ENCODE measurements at regions not wholly inside any gene's neighbourhood (a gene's known extent, or its start where the extent isn't known, plus 50 kb on each side); places are given as distances from the start of the nearest gene placed in this dataset.

GRCh38 chr5:119945691-119946090 lies 316.3 kb downstream of the FAM170A start:
- Histone ChIP-seq H3K9me1 (ENCODE audit: insufficient read depth, low read length) (no peaks in the 10 kb centered on the region), H3K4me1 (ENCODE audit: control insufficient read depth, insufficient read depth, low read length) (no peaks in the 10 kb centered on the region), H3K56ac (ENCODE audit: extremely low read depth, insufficient read depth, low read length) (no peak overlapping the region), H2AK5ac (ENCODE audit: low read depth, low read length) (no peak overlapping the region), H2BK5ac (ENCODE audit: low read depth, low read length, poor library complexity, severe bottlenecking) (no peak overlapping the region), H2BK20ac (ENCODE audit: low read depth, low read length) (no peak overlapping the region), H2BK15ac (ENCODE audit: low read depth, low read length) (no peak overlapping the region), H4K20me1 (ENCODE audit: insufficient read depth, low read length) (no peaks in the 10 kb centered on the region), H4K5ac (ENCODE audit: low read depth, low read length) (no peak overlapping the region), H2AK9ac (replicated peaks; ENCODE audit: low read depth, low read length, poor library complexity) (no peak overlapping the region), H3K4ac (ENCODE audit: low read depth, low read length) (no peak overlapping the region), H3K9me3 (ENCODE audit: control insufficient read depth, insufficient read depth, low read length) (no peaks in the 10 kb centered on the region), H4K8ac (ENCODE audit: low read depth in 2 of 2, low read length in 2 of 2) (no peak overlapping the region), H3K9ac (ENCODE audit: low read depth, low read length) (no peak overlapping the region), H3K4me3 (ENCODE audit: insufficient read depth, low read depth, low read length) (no peak overlapping the region), H3K27ac (ENCODE audit: insufficient read depth, low read length) (no peak overlapping the region), H3K18ac (ENCODE audit: low read depth, low read length) (no peak overlapping the region), H3K4me2 (ENCODE audit: low read depth, low read length) (no peak overlapping the region), H3K27me3 (ENCODE audit: control insufficient read depth, insufficient read depth, low read length) (no peaks in the 10 kb centered on the region), H3K36me3 (ENCODE audit: control insufficient read depth, insufficient read depth, low read length) (no peaks in the 10 kb centered on the region), H2BK120ac (ENCODE audit: low read depth, low read length) (no peak overlapping the region), H3K23ac (ENCODE audit: low read depth, low read length) (no peak overlapping the region), H3K79me1 (ENCODE audit: low read depth in 1 of 2, low read length in 2 of 2) (no peaks in the 10 kb centered on the region), H3K14ac (replicated peaks; ENCODE audit: low read depth, low read length) (no peak overlapping the region), H4K91ac (ENCODE audit: insufficient read depth, low read depth, low read length) (no peak overlapping the region), H2AFZ (replicated peaks; ENCODE audit: low read length, poor library complexity) (no peak overlapping the region)
- POLR2A ChIA-PET (ENCODE audit: unreplicated experiment) = no interaction called here
- intact Hi-C loops (cut with micrococcal nuclease) (loop anchor here (10.0 kb wide), 1 partner anchor 739 kb away; no protein-coding TSS in a partner anchor), in situ Hi-C loops (cut with MboI; ENCODE audit: low sequenced_read_pairs) (loop anchor here (25.0 kb wide), 1 partner anchor 1992 kb away; no protein-coding TSS in a partner anchor), dilution Hi-C loops (cut with HindIII; ENCODE audit: low sequenced_read_pairs, unreplicated experiment) (no loop called here)
- CTCF ChIA-PET = no interaction called here
- BruUV-seq (replicated peaks) = no TSS peak
- DNase-seq (no peak), ATAC-seq (ENCODE audit: low read depth) (no peak)
- TF ChIP-seq FOS (IDR thresholded peaks at IDR 0.05; ENCODE audit: low read depth, low read length) (no peak), SMC3 (IDR thresholded peaks at IDR 0.05; ENCODE audit: low read depth, low read length) (no peak), POLR2A (IDR thresholded peaks at IDR 0.05; ENCODE audit: low read depth, low read length) (no peak), CTCF (conservative IDR thresholded peaks at IDR 0.05; ENCODE audit: low read depth, low read length) (no peak), RAD21 (IDR thresholded peaks at IDR 0.05; ENCODE audit: low read length) (no peak), MAZ (IDR thresholded peaks at IDR 0.05; ENCODE audit: borderline replicate concordance, low read depth, low read length) (no peak), BHLHE40 (IDR thresholded peaks at IDR 0.05; ENCODE audit: low read depth, low read length) (no peak), USF2 (IDR thresholded peaks at IDR 0.05; ENCODE audit: low read depth, low read length) (no peak), CEBPB (IDR thresholded peaks at IDR 0.05; ENCODE audit: low read depth, low read length) (no peak), MXI1 (IDR thresholded peaks at IDR 0.05; ENCODE audit: borderline replicate concordance, low read depth, low read length) (no peak), CHD1 (IDR thresholded peaks at IDR 0.05; ENCODE audit: low read depth, low read length) (no peak), RFX5 (IDR thresholded peaks at IDR 0.05; ENCODE audit: low read depth, low read length) (no peak), RCOR1 (IDR thresholded peaks at IDR 0.05; ENCODE audit: insufficient replicate concordance, low read length) (no peak), NFE2L2 (IDR thresholded peaks at IDR 0.05; ENCODE audit: low read depth, low read length) (no peak), MAFK (IDR thresholded peaks at IDR 0.05; ENCODE audit: low read depth, low read length) (no peak), ELK1 (IDR thresholded peaks at IDR 0.05; ENCODE audit: borderline replicate concordance, low read depth, low read length) (no peak)
